Endothelial cell of hepatic sinusoid (primary cell): ENCODE measurements at regions not wholly inside any gene's neighbourhood (a gene's known extent, or its start where the extent isn't known, plus 50 kb on each side); places are given as distances from the start of the nearest gene placed in this dataset.
"Not testable (repeated sequence)": the region's sequence is repeated elsewhere in the genome, so short reads cannot be mapped to it uniquely, and the experiment has no call there.

ENCODE experiments used
- in situ Hi-C: cut with HindIII; loops from 2 replicates; pipeline ENCODE4 v1.10.0; 2017; ENCODE audit warnings: low sequenced_read_pairs

- in situ Hi-C loops, result no loop called here
These were observed 662.5 kb downstream of the LUZP2 start for GRCh38 chr11:25159341-25159740.

DNA sequence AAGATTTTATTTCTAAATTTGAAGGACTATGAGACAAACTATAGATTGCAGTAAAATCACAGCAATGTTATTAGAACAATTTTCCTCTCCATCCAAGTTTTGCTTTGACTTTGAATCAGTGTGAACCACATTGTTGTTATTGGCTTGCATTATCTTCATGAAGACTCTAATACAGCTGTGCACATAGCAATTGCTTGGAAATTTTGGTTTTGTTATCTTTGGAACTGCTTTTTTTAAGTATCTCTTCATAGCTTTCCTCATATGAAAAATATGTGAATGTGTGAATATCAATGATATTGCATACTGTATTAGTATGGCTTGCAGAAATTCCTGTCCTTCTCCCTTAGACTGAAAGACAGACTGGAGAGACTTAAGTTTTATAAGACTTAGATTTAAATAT is 666.6 kb downstream of the LUZP2 start:
- in situ Hi-C loops, result no loop called here

DNA sequence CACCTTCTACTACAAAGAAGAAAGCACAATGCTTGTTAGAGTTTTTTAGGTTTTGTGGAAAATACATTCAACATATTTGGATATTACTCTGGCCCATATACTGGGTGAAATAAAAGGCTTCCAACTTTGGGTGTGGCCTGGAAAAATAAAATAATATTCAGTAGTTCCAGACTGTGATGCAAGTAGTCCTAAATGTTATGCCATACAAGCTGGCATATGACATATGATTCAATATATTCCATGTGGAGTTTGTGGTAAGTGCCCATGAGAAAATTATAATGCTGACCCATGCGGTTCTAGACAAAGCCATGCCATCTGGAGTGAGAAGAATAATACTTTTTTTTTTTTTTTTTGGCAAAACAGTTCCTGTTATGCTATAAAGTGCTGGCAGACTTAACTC is 683.3 kb downstream of the LUZP2 start:
- in situ Hi-C loops, result no loop called here

GRCh38 chr11:25183411-25183810 is 686.6 kb downstream of the LUZP2 start:
- in situ Hi-C loops, result no loop called here

DNA sequence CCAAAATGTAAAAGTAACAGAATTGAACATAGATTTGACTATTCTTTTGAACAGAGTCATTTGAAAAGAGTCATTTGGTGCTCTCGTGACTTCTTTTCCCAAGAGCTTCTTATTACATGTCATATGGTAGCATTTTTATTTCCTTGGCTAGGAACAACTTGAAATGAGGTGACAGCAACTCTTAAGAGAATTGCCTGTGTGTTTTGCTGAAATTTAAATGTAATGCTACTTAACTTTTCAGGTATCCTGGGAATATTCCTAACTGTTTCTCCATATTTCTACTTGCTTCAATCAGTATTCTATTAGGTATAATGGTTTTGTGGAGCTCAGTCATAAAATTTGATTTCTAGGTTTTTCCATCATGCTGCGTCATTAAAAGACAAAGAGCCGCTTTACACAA is 700.7 kb downstream of the LUZP2 start:
- in situ Hi-C loops, result no loop called here

- in situ Hi-C loops, result no loop called here
These were observed 701.9 kb downstream of the LUZP2 start for GRCh38 chr11:25198704-25199103.

GRCh38 chr11:25200925-25201324 is 704.1 kb downstream of the LUZP2 start:
- in situ Hi-C loops, result no loop called here

DNA sequence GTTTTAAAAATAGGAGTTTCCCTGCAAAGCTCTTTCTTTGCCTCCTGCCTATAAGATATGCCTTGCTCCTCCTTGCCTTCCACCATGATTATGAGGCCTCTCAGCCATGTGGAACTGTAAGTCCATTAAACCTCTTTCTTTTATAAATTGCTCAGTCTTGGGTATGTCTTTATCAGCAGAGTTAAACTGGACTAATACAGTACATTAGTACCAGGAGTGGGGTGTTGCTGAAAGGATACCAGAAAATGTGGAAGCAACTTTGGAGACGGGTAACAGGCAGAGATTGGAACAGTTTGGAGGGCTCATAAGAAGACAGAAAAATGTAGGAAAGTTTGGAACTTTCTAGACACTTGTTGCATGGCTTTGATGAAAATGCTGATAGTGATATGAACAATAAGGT is 709.9 kb downstream of the LUZP2 start:
- in situ Hi-C loops, result no loop called here

GRCh38 chr11:25211635-25212254 is 714.9 kb downstream of the LUZP2 start:
- in situ Hi-C loops, result no loop called here

DNA sequence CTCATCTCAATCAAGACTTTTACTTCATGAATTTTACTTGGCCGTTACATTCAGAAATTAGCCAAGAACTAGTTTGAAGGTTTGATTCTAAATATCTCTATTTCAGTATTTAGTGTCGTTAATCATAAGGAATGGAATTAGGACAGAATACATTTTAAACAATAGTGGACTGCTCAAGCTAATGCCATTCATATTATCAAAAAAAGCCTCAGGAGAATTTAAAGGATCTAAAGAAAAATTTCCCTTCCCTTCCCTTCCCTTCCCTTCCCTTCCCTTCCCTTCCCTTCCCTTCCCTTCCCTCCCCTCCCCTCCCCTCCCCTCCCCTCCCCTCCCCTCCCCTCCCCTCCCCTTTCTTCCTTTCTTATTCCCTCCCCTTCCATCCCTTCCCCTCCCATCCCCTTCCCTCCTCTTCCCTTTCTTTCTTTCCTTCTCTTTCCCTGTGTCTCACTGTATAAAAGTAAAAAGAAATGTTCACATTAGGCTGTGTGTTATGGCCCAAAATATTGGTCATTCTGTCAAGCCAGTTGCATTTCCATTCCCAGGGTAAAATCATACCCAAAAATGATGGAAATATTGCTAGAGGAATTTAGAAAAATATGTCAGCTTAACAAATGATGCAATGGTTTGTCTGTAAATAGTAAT is 717.8 kb downstream of the LUZP2 start:
- in situ Hi-C loops, result no loop called here

- in situ Hi-C loops, result no loop called here
These were observed 721.2 kb downstream of the LUZP2 start for GRCh38 chr11:25218036-25218435.

- in situ Hi-C loops, result no loop called here
These were observed 728.2 kb downstream of the LUZP2 start for GRCh38 chr11:25225078-25225477.

GRCh38 chr11:25242928-25243327 is 746.1 kb downstream of the LUZP2 start:
- in situ Hi-C loops, result no loop called here

GRCh38 chr11:25244126-25244525 is 747.3 kb downstream of the LUZP2 start:
- in situ Hi-C loops, result no loop called here

- in situ Hi-C loops, result no loop called here
These were observed 750.5 kb downstream of the LUZP2 start for GRCh38 chr11:25247336-25247735.

DNA sequence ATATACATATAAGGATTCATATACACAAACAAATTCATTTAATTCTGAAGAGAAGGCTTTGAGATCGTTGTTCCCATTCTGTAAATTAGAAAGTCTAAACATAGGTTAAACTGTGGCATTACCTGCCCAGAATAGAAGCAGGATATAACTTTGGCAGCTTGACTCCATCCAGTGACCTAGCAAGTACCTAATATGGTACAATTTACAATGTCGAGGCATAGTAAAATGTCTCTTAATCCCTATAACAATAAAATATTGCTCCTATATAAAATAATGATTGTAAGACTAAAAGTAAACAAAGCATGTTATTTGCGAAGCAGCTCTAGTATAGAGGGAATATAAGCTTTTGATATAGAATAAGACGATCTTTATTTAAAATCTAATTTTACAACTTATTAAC is 756.0 kb downstream of the LUZP2 start:
- in situ Hi-C loops, result no loop called here

DNA sequence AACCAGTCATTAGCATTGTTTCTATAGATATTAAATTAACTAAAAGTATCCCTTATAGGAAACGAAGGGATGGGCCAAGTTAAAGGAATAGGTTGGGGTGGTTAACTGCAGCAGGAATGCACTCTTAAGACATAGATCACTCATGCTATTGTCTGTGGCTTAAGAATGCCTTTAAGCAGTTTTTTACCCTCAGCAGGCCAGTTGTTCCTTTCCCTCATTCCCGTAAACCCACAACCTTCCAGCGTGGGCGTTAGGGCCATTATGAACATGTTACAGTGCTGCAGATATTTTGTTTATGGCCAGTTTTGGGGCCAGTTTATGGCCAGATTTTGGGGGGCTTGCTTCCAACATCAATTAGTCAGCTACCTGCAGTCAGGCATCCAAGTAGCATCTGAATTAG is 767.0 kb downstream of the LUZP2 start:
- in situ Hi-C loops, result not testable (repeated sequence)

GRCh38 chr11:25271301-25271700 is 774.4 kb downstream of the LUZP2 start:
- in situ Hi-C loops, result no loop called here

GRCh38 chr11:25272214-25272613 is 775.4 kb downstream of the LUZP2 start:
- in situ Hi-C loops, result no loop called here

DNA sequence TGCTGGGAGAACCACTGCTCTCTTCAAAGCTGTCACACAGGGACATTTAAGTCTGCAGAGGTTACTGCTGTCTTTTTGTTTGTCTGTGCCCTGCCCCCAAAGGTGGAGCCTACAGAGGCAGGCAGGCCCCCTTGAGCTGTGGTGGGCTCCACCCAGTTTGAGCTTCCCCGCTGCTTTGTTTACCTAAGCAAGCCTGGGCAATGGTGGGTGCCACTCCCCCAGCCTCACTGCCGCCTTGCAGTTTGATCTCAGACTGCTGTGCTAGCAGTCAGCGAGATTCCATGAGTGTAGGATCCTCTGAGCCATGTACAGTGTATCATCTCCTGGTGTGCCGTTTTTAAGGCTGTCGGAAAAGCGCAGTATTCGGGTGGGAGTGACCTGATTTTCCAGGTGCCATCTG is 784.0 kb downstream of the LUZP2 start:
- in situ Hi-C loops, result not testable (repeated sequence)

DNA sequence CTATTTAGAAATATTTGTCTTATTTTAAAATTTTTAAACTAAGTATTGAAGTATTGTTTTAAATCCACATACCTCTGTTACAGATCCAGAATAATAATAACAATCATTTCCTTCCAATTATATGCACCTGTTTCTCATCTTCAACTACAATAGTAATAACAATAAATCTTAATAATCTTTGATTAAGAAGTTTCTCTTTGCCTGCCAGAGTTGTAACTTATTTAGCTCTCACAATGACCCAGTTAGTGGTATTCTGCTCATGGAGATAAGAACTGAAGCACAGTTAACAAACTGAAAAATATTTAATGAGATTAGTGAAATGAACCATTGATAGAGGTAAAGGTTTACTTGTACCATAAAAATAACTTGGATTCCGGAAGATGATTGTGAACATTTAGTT is 796.3 kb downstream of the LUZP2 start:
- in situ Hi-C loops, result no loop called here

GRCh38 chr11:25298450-25298849 is 801.6 kb downstream of the LUZP2 start:
- in situ Hi-C loops, result no loop called here

DNA sequence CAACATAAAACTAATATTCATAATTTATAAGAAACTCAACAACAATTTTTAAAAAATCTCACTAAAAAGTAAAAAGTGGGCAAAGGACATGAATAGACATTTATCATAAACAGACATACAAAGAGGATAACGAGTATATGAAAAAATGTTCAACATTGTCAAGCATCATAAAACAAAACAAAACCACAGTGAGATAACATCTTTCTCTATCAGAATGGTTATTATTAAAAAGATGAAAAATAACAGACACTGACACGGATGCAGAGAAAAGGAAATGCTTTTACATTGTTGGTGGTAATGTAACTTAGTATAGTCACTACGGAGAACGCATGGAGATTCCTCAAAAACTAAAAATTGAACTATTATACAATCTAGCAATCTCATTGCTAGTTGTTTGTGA is 813.0 kb downstream of the LUZP2 start:
- in situ Hi-C loops, result no loop called here
